ENCODE measurements at regions not wholly inside any gene's neighbourhood (a gene's known extent, or its start where the extent isn't known, plus 50 kb on each side); places are given as distances from the start of the nearest gene placed in this dataset.
"Not testable (repeated sequence)": the region's sequence is repeated elsewhere in the genome, so short reads cannot be mapped to it uniquely, and the experiment has no call there.

DNA sequence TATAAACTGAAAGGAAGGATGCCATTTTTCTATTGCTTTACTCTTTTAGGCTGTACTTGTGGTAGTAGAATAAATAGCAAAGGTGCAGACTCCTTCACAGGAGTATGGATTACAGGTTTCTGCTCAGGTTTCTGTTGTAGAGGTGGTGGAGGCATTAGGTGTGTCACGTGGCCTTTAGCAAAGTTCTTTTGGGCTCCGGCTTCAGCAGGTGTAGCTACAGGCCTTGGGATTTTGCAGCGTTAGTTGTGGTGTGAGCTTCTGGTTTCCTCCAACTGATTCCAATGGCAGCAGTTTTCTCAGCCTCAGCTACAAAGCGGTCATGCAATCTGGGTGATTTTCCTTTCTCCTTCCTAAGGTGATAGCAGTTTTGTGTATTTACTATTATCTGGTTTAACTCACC is 255.8 kb upstream of the GK2 start:
- 84% methylated on average over 4 of the region's 4 CpGs for WGBS (ENCODE audit: low lambda C conversion rate, missing lambda C conversion rate)
- Histone ChIP-seq H3K27ac (no peak overlapping the region), H3K9me3 (ENCODE audit: low read depth) (no peaks in the 10 kb centered on the region), H3K36me3 (replicated peaks; ENCODE audit: insufficient read depth, low read depth) (no peaks in the 10 kb centered on the region), H3K4me3 (no peak overlapping the region), H3K4me1 (ENCODE audit: insufficient read depth) (no peaks in the 10 kb centered on the region), H3K4me2 (no peak overlapping the region), H4K20me1 (ENCODE audit: insufficient read depth, poor library complexity, severe bottlenecking) (no peaks in the 10 kb centered on the region), H3K9me2 (replicated peaks; ENCODE audit: insufficient read depth) (no peaks in the 10 kb centered on the region), H3K79me2 (no peaks in the 10 kb centered on the region), H3K27me3 (no peaks in the 10 kb centered on the region), H2AFZ (no peak overlapping the region)
- TF ChIP-seq EZH2phosphoT487 (IDR thresholded peaks at IDR 0.05; ENCODE audit: low read depth, severe bottlenecking, unreplicated experiment) = no peak
- TF ChIP-seq EZH2 (IDR thresholded peaks at IDR 0.05; ENCODE audit: borderline replicate concordance) = no peak
- TF ChIP-seq, protein P1, sequence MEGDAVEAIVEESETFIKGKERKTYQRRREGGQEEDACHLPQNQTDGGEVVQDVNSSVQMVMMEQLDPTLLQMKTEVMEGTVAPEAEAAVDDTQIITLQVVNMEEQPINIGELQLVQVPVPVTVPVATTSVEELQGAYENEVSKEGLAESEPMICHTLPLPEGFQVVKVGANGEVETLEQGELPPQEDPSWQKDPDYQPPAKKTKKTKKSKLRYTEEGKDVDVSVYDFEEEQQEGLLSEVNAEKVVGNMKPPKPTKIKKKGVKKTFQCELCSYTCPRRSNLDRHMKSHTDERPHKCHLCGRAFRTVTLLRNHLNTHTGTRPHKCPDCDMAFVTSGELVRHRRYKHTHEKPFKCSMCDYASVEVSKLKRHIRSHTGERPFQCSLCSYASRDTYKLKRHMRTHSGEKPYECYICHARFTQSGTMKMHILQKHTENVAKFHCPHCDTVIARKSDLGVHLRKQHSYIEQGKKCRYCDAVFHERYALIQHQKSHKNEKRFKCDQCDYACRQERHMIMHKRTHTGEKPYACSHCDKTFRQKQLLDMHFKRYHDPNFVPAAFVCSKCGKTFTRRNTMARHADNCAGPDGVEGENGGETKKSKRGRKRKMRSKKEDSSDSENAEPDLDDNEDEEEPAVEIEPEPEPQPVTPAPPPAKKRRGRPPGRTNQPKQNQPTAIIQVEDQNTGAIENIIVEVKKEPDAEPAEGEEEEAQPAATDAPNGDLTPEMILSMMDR (IDR thresholded peaks at IDR 0.05; ENCODE audit: poor library complexity) = no peak
- DNase-seq (ENCODE audit: low spot score) = no peak

DNA sequence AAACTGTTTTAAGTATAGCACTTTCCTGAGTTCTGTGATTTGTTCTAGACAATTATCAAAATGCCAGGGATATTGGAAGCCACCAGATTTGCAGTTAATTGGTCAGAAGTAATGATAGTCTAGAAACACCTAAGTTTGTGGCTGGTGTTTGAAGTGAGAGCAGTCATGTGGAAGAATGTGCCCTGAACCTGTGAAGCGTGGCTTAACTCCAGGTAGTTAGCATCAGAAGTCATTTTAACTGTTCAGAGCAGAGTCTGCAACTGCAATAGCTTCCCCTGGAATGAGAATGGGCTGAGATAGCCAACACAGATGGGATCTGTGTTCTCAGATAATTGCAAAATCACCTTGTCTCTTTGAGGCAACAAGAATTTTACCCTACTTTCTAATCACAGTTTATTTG is 255.1 kb upstream of the GK2 start:
- no peaks in the 10 kb centered on the region for H3K79me2 ChIP-seq
- no peak for TF ChIP-seq EZH2phosphoT487 (IDR thresholded peaks at IDR 0.05; ENCODE audit: low read depth, severe bottlenecking, unreplicated experiment)
- no peaks in the 10 kb centered on the region for H3K9me2 ChIP-seq (replicated peaks; ENCODE audit: insufficient read depth)
- H3K36me3 ChIP-seq (replicated peaks; ENCODE audit: insufficient read depth, low read depth) = no peaks in the 10 kb centered on the region
- H3K27me3 ChIP-seq = no peaks in the 10 kb centered on the region
- no peak overlapping the region for H3K4me3 ChIP-seq
- no peak overlapping the region for H3K4me2 ChIP-seq
- H3K9me3 ChIP-seq (ENCODE audit: low read depth) = no peaks in the 10 kb centered on the region
- H3K27ac ChIP-seq = no peak overlapping the region
- DNase-seq (ENCODE audit: low spot score) = no peak
- no peaks in the 10 kb centered on the region for H4K20me1 ChIP-seq (ENCODE audit: insufficient read depth, poor library complexity, severe bottlenecking)
- no peaks in the 10 kb centered on the region for H3K4me1 ChIP-seq (ENCODE audit: insufficient read depth)
- WGBS (ENCODE audit: low lambda C conversion rate, missing lambda C conversion rate) = 76% methylated on average over 1 of the region's 1 CpG
- H2AFZ ChIP-seq = no peak overlapping the region

DNA sequence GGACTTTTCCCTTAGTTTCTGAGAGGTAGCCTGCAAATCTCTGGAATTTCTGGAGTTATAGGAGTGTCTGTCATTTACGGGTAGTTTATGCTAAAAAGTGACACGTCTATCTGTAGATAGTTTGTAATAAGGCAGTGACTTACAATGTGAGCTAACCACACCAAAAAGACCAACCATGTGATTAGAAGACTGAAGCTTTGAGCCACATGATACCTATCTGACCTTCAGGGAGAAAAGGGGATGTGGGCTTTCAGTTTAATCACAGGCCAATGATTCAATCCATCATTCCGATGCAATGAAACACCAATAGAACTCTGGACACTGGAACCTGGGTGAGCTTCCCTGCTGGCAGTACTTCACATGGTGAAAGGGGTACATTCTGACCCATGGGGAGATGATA is 254.6 kb upstream of the GK2 start:
- Histone ChIP-seq H3K36me3 (replicated peaks; ENCODE audit: insufficient read depth, low read depth) (no peaks in the 10 kb centered on the region), H3K4me1 (ENCODE audit: insufficient read depth) (no peaks in the 10 kb centered on the region), H3K4me2 (no peak overlapping the region), H2AFZ (no peak overlapping the region), H3K27ac (no peak overlapping the region), H4K20me1 (ENCODE audit: insufficient read depth, poor library complexity, severe bottlenecking) (no peaks in the 10 kb centered on the region), H3K79me2 (no peaks in the 10 kb centered on the region), H3K9me2 (replicated peaks; ENCODE audit: insufficient read depth) (no peaks in the 10 kb centered on the region), H3K9me3 (ENCODE audit: low read depth) (peaks cover 3% of the 10 kb centered on the region), H3K27me3 (no peaks in the 10 kb centered on the region), H3K4me3 (no peak overlapping the region)
- 94% methylated on average over 3 of the region's 3 CpGs for WGBS (ENCODE audit: low lambda C conversion rate, missing lambda C conversion rate)
- no peak for DNase-seq (ENCODE audit: low spot score)
- TF ChIP-seq, protein P1 (IDR thresholded peaks at IDR 0.05; ENCODE audit: poor library complexity) = no peak
- TF ChIP-seq EZH2 (IDR thresholded peaks at IDR 0.05; ENCODE audit: borderline replicate concordance) (no peak), EZH2phosphoT487 (IDR thresholded peaks at IDR 0.05; ENCODE audit: low read depth, severe bottlenecking, unreplicated experiment) (no peak)

DNA sequence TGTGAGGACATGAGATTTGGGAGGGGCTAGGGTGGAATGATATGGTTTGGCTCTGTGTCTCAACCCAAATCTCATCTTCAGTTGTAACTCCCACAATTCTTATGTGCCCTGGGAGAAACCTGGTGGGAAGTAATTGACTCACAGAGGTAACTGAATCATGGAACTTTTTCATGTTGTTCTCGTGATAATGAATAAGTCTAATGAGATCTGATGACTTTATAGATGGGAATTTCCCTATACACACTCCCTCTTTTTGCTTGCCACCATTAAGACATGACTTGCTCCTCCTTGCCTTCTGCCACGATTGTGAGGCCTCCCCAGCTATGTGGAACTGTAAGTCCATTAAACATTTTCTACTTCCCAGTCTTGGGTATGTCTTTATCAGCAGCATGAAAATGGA is 253.2 kb upstream of the GK2 start:
- H3K27ac ChIP-seq = no peak overlapping the region
- H3K27me3 ChIP-seq = no peaks in the 10 kb centered on the region
- no peak for DNase-seq (ENCODE audit: low spot score)
- H3K4me3 ChIP-seq = no peak overlapping the region
- 82% methylated on average over 2 of the region's 2 CpGs for WGBS (ENCODE audit: low lambda C conversion rate, missing lambda C conversion rate)
- H3K4me2 ChIP-seq = no peak overlapping the region
- H3K36me3 ChIP-seq (replicated peaks; ENCODE audit: insufficient read depth, low read depth) = no peaks in the 10 kb centered on the region
- no peaks in the 10 kb centered on the region for H3K79me2 ChIP-seq
- TF ChIP-seq, protein P1 (IDR thresholded peaks at IDR 0.05; ENCODE audit: poor library complexity) = no peak
- no peak for TF ChIP-seq EZH2 (IDR thresholded peaks at IDR 0.05; ENCODE audit: borderline replicate concordance)
- TF ChIP-seq EZH2phosphoT487 (IDR thresholded peaks at IDR 0.05; ENCODE audit: low read depth, severe bottlenecking, unreplicated experiment) = no peak
- H3K9me3 ChIP-seq (ENCODE audit: low read depth) = peaks cover 7% of the 10 kb centered on the region
- H3K9me2 ChIP-seq (replicated peaks; ENCODE audit: insufficient read depth) = no peaks in the 10 kb centered on the region
- H2AFZ ChIP-seq = no peak overlapping the region
- no peaks in the 10 kb centered on the region for H4K20me1 ChIP-seq (ENCODE audit: insufficient read depth, poor library complexity, severe bottlenecking)
- H3K4me1 ChIP-seq (ENCODE audit: insufficient read depth) = no peaks in the 10 kb centered on the region

DNA sequence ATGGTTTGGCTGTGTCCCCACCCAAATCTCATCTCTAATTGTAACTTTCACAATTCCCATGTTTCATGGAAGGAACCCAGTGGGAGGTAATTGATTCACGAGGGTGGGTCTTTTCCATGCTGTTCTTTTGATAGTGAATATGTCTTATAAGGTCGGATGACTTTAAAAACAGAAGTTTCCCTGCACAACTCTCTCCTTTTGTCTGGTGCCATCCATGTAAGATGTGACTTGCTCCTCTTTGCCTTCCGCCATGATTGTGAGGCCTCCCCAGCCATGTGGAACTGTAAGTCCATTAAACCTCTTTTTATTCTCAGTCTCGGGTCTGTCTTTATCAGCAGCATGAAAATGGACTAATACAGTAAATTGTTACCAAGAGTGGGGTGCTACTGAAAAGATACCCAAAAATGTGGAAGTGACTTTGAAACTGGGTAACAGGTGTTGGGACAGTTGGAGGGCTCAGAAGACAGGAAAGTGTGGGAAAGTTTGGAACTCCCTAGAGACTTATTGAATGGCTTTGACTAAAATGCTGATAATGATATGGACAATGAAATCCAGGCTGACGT is 251.4 kb upstream of the GK2 start:
- not testable (repeated sequence) for H3K79me2 ChIP-seq; H4K20me1 ChIP-seq (ENCODE audit: insufficient read depth, poor library complexity, severe bottlenecking)

More for the DNA sequence above, 251.4 kb upstream of the GK2 start:
- WGBS (ENCODE audit: low lambda C conversion rate, missing lambda C conversion rate) = 57% methylated on average over 5 of the region's 5 CpGs
- H2AFZ ChIP-seq; H3K4me2 ChIP-seq; H3K36me3 ChIP-seq (replicated peaks; ENCODE audit: insufficient read depth, low read depth); H3K27ac ChIP-seq; DNase-seq (ENCODE audit: low spot score); H3K27me3 ChIP-seq; H3K9me2 ChIP-seq (replicated peaks; ENCODE audit: insufficient read depth); H3K4me1 ChIP-seq (ENCODE audit: insufficient read depth); H3K4me3 ChIP-seq; H3K9me3 ChIP-seq (ENCODE audit: low read depth): not testable (repeated sequence)

Measured in hepatocyte (in vitro differentiated cells).